Transverse colon (tissue), 4 donors: ENCODE measurements at regions not wholly inside any gene's neighbourhood (a gene's known extent, or its start where the extent isn't known, plus 50 kb on each side); places are given as distances from the start of the nearest gene placed in this dataset.

Experiments used
- POLR2AphosphoS5 ChIP-seq, 3 donors: sonication (generic); formaldehyde crosslinking; IDR thresholded peaks; one replicate each; pipeline ENCODE4 v1.6.1; 2016; ENCODE audit warnings: antibody characterized with exemption in 3 of 3
- TF ChIP-seq, protein P1 (sequence below), 5 experiments: fragments of 200-600 bp in 3 of 5; fragments of 450-650 bp in 2 of 5; sonication (generic) in 3 of 5; IDR thresholded peaks; 1 replicate in 2 of 5; 2 replicates in 3 of 5; pipeline ENCODE4 v1.5.1; 2016 to 2017; ENCODE audit warnings: antibody characterized with exemption in 5 of 5, inconsistent platforms in 3 of 5, mild to moderate bottlenecking in 2 of 5, moderate library complexity in 1 of 5

DNA sequence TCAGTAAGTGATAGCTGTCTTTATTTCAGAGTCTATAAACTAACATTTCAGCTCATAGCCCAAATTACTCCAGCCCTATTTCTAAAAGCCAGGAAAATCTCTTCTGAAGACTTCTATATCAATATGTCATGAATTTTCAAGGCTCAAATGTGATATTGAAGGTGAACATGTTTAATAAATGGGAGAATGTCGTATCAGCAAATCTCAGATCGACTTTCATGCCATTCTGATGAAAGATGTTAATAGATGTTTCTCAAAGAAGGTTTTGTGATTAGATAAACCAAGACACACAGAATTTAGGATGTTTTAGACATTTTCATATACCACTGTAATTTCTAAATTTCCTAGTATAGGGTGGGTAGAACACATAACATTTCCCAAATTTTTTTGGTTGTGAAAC is 380.6 kb downstream of the ARL4A start:
- TF ChIP-seq POLR2AphosphoS5 (IDR thresholded peaks at IDR 0.05): no peak
- TF ChIP-seq, protein P1, sequence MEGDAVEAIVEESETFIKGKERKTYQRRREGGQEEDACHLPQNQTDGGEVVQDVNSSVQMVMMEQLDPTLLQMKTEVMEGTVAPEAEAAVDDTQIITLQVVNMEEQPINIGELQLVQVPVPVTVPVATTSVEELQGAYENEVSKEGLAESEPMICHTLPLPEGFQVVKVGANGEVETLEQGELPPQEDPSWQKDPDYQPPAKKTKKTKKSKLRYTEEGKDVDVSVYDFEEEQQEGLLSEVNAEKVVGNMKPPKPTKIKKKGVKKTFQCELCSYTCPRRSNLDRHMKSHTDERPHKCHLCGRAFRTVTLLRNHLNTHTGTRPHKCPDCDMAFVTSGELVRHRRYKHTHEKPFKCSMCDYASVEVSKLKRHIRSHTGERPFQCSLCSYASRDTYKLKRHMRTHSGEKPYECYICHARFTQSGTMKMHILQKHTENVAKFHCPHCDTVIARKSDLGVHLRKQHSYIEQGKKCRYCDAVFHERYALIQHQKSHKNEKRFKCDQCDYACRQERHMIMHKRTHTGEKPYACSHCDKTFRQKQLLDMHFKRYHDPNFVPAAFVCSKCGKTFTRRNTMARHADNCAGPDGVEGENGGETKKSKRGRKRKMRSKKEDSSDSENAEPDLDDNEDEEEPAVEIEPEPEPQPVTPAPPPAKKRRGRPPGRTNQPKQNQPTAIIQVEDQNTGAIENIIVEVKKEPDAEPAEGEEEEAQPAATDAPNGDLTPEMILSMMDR (IDR thresholded peaks at IDR 0.05): no peak
